ENCODE measurements at regions not wholly inside any gene's neighbourhood (a gene's known extent, or its start where the extent isn't known, plus 50 kb on each side); places are given as distances from the start of the nearest gene placed in this dataset.
"Not testable (repeated sequence)": the region's sequence is repeated elsewhere in the genome, so short reads cannot be mapped to it uniquely, and the experiment has no call there.

- TF ChIP-seq ZBTB33 (IDR thresholded peaks at IDR 0.05; ENCODE audit: extremely low read depth, insufficient replicate concordance, low read length): no peak
- no peak for TF ChIP-seq EZH2phosphoT487 (IDR thresholded peaks at IDR 0.05; ENCODE audit: borderline replicate concordance)
- no peak for TF ChIP-seq ELF1 (IDR thresholded peaks at IDR 0.05; ENCODE audit: borderline replicate concordance, low read depth)
- no peak for TF ChIP-seq REST (IDR thresholded peaks at IDR 0.05; ENCODE audit: low read depth)
- no peak for TF ChIP-seq FOSL1 (IDR thresholded peaks at IDR 0.05; ENCODE audit: low read depth)
- TF ChIP-seq SRF (IDR thresholded peaks at IDR 0.05; ENCODE audit: low read depth): no peak
- TF ChIP-seq EZH2 (IDR thresholded peaks at IDR 0.05): no peak
- no peak for TF ChIP-seq CBX3 (IDR thresholded peaks at IDR 0.05; ENCODE audit: low read depth)
- TF ChIP-seq ZNF274 (IDR thresholded peaks at IDR 0.05; ENCODE audit: low read depth, low read length): no peak
- TF ChIP-seq POLR2A (IDR thresholded peaks at IDR 0.05; ENCODE audit: borderline replicate concordance, extremely low read depth, insufficient read depth, insufficient read length): no peak
- TF ChIP-seq CEBPB (IDR thresholded peaks at IDR 0.05; ENCODE audit: low read depth): no peak
- TF ChIP-seq EGR1 (IDR thresholded peaks at IDR 0.05; ENCODE audit: low read depth): no peak
- TF ChIP-seq ZFX (IDR thresholded peaks at IDR 0.05): no peak
- TF ChIP-seq RAD21 (IDR thresholded peaks at IDR 0.05; ENCODE audit: low read depth): no peak
- no peak for TF ChIP-seq JUND (IDR thresholded peaks at IDR 0.05)
- no peak for TF ChIP-seq SIN3A (IDR thresholded peaks at IDR 0.05; ENCODE audit: low read depth)
- no peak for TF ChIP-seq YY1 (IDR thresholded peaks at IDR 0.05; ENCODE audit: extremely low read depth, insufficient replicate concordance, low read depth, low read length)
- TF ChIP-seq POLR2AphosphoS5 (IDR thresholded peaks at IDR 0.05; ENCODE audit: low read depth, low read length): no peak
- no peak overlapping the region for H2AFZ ChIP-seq (ENCODE audit: low read depth, low read length, poor library complexity, severe bottlenecking)
- intact Hi-C loops (cut with micrococcal nuclease): no loop called here
- no peak overlapping the region for H3K4me2 ChIP-seq (ENCODE audit: low read length)
- H3K4me1 ChIP-seq (ENCODE audit: control insufficient read depth in 1 of 2, insufficient read depth in 2 of 2, low read length in 2 of 2): no peaks in the 10 kb centered on the region
- H3K79me2 ChIP-seq (ENCODE audit: insufficient read depth, low read length): no peaks in the 10 kb centered on the region
- CTCF ChIA-PET: no interaction called here
- no TSS peak for BruUV-seq (replicated peaks)
- ATAC-seq (no peak), DNase-seq (ENCODE audit: low read depth, low spot score) (no peak)
- H3K4me3 ChIP-seq (replicated peaks in 1 of 2; ENCODE audit: low read depth in 1 of 2, low read length in 2 of 2): no peak overlapping the region
- H3K36me3 ChIP-seq (ENCODE audit: control insufficient read depth in 1 of 2, insufficient read depth in 2 of 2, low read length in 2 of 2): no peaks in the 10 kb centered on the region
- no peak overlapping the region for H3K9ac ChIP-seq (ENCODE audit: low read length)
- H3K27me3 ChIP-seq (ENCODE audit: insufficient read depth, low read length): no peaks in the 10 kb centered on the region
- RAD21 ChIA-PET (ENCODE audit: low non-redundant PET in 1 of 2, low total read pairs in 2 of 2, uncharacterized antibody in 2 of 2, unreplicated experiment in 2 of 2): no interaction called here
- POLR2A ChIA-PET: no interaction called here
- H3K9me3 ChIP-seq (ENCODE audit: control insufficient read depth in 1 of 2, insufficient read depth in 1 of 2, low read depth in 1 of 2, low read length in 2 of 2): peaks cover 4 to 19% of the 10 kb centered on the region in 2 experiments; a peak in 3 of 4 replicates
- no peaks in the 10 kb centered on the region for H3K9me2 ChIP-seq (ENCODE audit: insufficient read depth)
- H3K27ac ChIP-seq (ENCODE audit: low read depth, low read length): no peak overlapping the region
- H4K20me1 ChIP-seq (ENCODE audit: insufficient read depth): no peaks in the 10 kb centered on the region
Measured at GRCh38 chr10:9137368-9137767, 1082.9 kb downstream of the GATA3 start.

- DNase-seq (ENCODE audit: low read depth, low spot score); H4K20me1 ChIP-seq (ENCODE audit: insufficient read depth); RAD21 ChIA-PET (ENCODE audit: low non-redundant PET in 1 of 2, low total read pairs in 2 of 2, uncharacterized antibody in 2 of 2, unreplicated experiment in 2 of 2); POLR2A ChIA-PET; CTCF ChIA-PET; ATAC-seq; H3K9ac ChIP-seq (ENCODE audit: low read length); H3K79me2 ChIP-seq (ENCODE audit: insufficient read depth, low read length); intact Hi-C loops (cut with micrococcal nuclease); BruUV-seq (replicated peaks); H3K27ac ChIP-seq (ENCODE audit: low read depth, low read length); H2AFZ ChIP-seq (ENCODE audit: low read depth, low read length, poor library complexity, severe bottlenecking); H3K36me3 ChIP-seq (ENCODE audit: control insufficient read depth in 1 of 2, insufficient read depth in 2 of 2, low read length in 2 of 2); H3K4me1 ChIP-seq (ENCODE audit: control insufficient read depth in 1 of 2, insufficient read depth in 2 of 2, low read length in 2 of 2); H3K4me2 ChIP-seq (ENCODE audit: low read length); H3K4me3 ChIP-seq (replicated peaks in 1 of 2; ENCODE audit: low read depth in 1 of 2, low read length in 2 of 2); H3K9me2 ChIP-seq (ENCODE audit: insufficient read depth); H3K27me3 ChIP-seq (ENCODE audit: insufficient read depth, low read length): not testable (repeated sequence)
- H3K9me3 ChIP-seq (ENCODE audit: control insufficient read depth in 1 of 2, insufficient read depth in 1 of 2, low read depth in 1 of 2, low read length in 2 of 2): peaks cover 7 to 23% of the 10 kb centered on the region in 2 experiments; a peak in 3 of 4 replicates
Measured at GRCh38 chr10:9138829-9139228, 1084.3 kb downstream of the GATA3 start.

All from HCT116 (cell line).